NK-92 (cell line): ENCODE measurements at regions not wholly inside any gene's neighbourhood (a gene's known extent, or its start where the extent isn't known, plus 50 kb on each side); places are given as distances from the start of the nearest gene placed in this dataset.
"Not testable (repeated sequence)": the region's sequence is repeated elsewhere in the genome, so short reads cannot be mapped to it uniquely, and the experiment has no call there.

ENCODE experiments used
- DNase-seq: peaks from one replicate; lab custom pipeline; 2025; ENCODE audit not compliant: unreplicated experiment; lab: John Stamatoyannopoulos, UW

DNA sequence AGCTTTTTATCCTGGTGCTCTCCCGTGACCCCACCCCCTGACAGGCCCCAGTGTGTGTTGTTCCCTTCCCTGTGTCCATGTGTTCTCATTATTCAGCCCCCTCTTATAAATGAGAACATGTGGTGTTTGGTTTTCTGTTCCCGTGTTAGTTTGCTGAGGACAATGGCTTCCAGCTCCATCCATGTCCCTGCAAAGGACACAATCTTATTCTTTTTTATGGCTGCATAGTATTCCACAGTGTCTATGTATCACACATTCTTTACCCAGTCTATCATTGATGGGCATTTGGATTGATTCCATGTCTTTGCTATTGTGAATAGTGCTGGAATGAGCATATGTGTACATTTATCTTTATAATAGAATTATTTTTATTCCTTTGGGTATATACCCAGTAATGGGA is 360.5 kb downstream of the GATA3 start:
- DNase-seq, result not testable (repeated sequence)

GRCh38 chr10:8416192-8416701 is 361.8 kb downstream of the GATA3 start:
- DNase-seq, result no peak

GRCh38 chr10:8416760-8417159 is 362.3 kb downstream of the GATA3 start:
- no peak for DNase-seq

DNA sequence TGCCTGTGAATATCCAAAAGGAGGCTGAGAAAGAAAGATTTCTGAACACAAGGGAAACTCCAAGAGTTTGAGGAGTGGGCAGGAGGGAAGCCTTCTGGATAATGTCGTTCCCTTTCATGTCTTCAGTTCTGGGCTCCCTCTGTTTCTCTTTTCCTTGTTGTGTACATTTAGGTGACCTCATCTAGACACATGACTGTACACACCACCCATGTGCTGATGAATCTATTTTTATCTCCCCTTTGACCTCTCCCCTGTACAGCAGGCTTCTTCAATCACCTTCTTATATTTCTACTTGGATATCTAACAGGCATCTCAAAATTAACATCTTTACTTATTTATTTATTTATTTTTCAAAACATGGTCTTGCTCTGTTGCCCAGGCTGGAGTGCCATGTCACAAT is 363.1 kb downstream of the GATA3 start:
- DNase-seq, result no peak

GRCh38 chr10:8418631-8419030 is 364.1 kb downstream of the GATA3 start:
- no peak for DNase-seq

DNA sequence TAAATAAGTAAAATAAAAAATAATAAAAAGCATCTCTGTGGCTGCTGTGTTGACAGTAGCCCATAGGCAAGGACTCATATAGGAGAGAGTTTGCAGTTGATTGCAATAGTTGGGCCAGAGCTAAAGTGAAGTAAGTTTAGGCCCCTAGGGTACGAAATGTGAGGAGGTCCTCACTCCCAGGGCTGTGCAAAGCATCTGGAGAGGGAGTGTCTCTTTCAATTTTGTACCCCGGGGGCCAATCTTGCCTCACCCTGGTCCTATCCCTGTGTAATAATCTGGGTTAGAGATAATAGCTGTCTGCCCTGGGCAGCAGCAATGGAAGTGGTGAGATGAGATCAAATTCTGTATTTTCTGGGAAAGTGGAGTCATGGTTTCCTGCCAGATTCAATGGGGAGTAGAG is 365.7 kb downstream of the GATA3 start:
- DNase-seq, result no peak

DNA sequence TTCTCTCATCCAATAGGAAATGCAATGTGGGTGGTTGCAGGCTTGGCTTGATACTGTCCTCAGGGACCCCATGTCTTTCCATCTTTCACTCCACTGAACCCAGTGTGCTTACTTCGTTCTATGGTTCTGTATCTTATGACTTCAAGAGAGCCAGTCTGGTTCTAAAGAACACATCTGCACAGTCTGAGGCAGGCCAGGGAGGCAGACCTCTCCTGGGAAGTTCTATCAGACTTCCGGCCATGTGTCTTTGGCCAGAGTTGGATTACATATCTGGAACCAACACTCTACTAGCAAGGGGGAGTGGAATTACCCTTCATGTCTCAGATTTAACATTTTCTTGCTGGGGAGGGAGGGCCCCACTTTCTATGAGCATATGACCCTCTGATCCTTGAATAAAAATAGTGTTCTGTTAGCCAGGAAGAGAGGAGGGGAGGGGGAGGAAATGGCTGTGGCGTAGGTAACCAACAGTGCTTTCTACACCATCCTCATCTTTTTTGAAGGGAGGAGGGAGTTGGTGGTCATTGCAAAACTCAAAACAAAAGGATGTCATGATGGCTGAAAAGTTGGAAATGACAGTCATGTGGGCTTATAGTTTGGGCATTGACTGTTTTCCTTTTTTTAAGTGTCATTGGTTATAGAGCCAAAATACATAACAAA is 370.2 kb downstream of the GATA3 start:
- DNase-seq, result no peak

DNA sequence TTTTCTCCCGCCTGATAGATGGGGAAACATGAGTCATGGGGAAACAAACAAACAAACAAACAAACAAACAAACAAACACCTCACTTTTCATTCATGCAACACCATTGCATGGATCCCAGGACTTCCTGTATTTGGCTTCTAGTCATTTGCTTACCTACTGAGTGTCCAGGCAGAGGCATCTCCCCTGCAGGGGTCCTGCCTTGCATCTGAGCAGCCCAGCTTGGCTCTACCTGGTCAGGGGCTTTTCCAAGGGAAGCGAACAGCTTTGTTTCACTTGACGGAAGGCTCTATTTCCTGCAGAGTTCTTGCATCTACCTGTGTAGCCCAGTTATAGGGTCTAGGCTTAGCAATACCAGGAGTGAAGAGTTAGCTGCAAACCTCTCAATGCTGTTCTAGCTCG is 374.2 kb downstream of the GATA3 start:
- no peak for DNase-seq

- DNase-seq, result no peak
Measured at GRCh38 chr10:8430321-8430720, 375.8 kb downstream of the GATA3 start.

GRCh38 chr10:8431511-8431910 is 377.0 kb downstream of the GATA3 start:
- no peak for DNase-seq

DNA sequence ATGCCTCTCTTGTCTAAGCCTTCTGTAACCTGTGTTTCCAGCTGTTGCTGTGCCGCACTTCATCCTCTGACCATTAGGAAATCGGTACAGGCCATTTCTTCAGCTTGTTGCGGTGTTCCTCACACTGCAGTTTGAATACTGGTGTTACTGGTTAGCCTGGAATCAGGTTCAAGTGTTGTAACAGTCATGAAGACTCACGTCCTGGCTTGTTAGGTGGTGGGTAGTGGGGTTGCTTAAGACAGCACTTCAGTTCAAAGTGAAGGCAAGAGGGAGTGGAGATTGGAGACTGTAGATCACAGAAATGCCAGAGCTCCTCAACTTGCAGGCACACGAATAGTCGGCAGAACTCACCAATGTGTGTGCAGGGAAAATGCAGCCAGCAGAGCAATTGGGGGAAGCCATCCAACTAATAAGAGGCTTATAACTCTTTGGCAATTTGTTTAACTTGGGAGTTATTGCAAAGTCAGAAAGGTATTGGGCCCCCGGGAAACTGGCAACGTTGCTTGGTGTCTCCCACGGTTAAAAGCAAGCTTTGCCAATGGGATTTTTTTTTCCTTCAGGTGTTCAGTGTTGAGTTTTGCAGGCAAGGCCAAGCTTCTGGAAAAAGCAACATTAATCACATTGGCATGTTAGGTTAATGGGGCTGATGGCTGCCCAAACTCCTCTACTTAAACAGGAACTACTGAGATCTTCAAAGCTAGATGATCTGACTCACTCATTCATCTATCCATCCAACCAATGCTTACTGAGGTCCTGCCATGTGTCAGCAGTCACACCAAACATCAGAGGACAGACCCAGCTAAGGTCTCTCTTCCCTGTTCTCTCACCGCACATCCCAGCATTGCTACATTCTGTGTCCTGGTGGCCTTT is 380.9 kb downstream of the GATA3 start:
- no peak for DNase-seq

GRCh38 chr10:8437896-8438295 is 383.4 kb downstream of the GATA3 start:
- DNase-seq, result no peak

- DNase-seq, result no peak
Measured at GRCh38 chr10:8438603-8439002, 384.1 kb downstream of the GATA3 start.

DNA sequence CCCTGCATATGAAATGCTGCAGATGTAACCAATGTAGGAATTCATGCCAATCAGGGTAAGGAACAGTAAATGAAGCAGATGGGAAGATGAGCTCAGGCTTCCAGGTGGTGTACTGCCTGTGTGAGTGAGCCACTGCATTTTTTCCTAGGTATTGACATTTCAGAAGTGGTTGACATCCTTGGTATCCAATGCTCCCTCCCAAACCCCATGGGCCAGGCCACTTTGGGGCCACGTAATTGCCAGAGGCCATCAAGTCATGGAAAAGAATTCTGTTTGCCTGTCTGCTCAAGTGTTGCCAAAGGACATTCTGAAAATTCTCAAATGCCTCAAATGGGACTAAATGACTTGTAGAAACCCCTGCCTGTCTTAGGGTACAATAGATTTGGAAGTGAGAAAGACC is 384.6 kb downstream of the GATA3 start:
- no peak for DNase-seq

DNA sequence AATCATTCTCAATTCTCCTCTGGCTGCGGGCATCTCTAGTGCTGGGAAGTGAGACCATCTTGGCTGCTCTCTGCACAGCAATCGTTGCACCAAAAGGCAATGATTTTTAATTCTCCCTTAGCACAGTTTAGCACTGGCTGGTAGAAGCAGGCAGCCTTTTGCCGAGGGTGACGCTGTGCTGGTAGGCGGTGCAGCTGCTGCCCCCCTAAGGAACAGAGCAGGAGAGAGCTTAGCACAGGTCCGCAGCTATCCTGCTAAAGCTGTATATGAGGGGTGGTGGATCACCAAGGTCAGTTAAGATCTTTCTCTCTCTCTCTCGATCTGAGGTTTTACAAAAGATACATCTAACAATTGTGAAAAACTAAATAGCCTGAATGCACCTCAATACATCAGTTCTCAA is 390.1 kb downstream of the GATA3 start:
- DNase-seq, result no peak

DNA sequence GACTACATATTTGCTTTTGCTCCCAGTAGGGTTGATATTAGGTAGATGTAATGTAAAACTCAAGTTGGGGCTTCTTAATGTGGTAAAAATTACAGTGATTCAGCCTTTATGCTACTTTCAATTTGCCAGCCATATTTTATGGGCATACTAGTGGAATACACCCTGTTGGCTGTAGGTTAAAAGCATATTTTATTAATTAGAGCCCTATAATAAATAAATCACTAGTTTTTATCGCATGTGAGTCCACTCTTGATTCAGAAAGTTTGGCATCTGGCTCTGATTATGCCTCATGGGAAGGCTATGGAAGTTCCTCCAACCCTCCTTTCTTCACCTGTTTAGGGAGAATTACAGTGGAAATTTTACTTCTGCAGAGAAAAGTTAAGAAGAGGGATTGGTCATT is 390.9 kb downstream of the GATA3 start:
- DNase-seq, result no peak

- no peak for DNase-seq
Measured at GRCh38 chr10:8449909-8450308, 395.4 kb downstream of the GATA3 start.

- no peak for DNase-seq
Measured at GRCh38 chr10:8453587-8453986, 399.1 kb downstream of the GATA3 start.

DNA sequence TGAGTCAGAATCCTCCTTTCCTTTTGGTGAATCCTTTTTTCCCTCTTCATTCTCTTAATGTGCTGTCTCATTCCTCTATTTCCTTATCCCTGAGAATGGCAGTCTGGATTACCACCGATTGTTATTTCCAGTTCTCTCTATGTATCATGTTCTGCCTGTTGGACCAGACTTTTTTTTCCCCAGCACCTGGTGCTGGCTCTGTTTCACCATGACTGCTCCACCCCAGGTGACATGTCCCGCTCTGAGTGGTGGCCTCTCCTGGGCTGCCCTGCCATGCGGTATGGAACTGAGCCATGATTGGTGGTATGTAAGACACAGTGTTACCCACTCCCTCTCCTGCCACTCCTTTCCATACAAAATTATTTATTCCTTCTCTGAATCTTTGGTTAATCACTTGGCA is 399.9 kb downstream of the GATA3 start:
- no peak for DNase-seq

DNA sequence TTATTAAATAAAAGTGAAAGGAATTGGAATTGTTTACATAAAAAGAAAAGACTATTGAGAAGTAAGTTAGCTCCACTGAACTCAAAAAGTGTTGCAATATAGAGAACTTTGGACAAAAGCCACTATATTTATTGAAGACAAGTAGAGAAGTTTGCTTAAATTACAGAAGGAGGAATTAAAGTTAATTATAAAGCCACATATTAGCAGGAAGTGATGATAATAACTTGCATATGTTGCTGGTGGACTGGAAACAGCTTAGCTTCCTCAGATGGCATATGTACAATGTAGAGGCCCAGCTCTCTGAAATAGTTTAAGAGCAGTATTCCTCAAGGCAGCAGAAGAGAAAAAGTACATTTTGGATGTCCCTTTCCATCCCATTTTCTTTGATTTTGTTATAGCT is 400.7 kb downstream of the GATA3 start:
- DNase-seq, result no peak

- no peak for DNase-seq
Measured at GRCh38 chr10:8456386-8456785, 401.9 kb downstream of the GATA3 start.

GRCh38 chr10:8460626-8461025 is 406.1 kb downstream of the GATA3 start:
- DNase-seq, result no peak
